GM21786 (cell line): ENCODE measurements at regions not wholly inside any gene's neighbourhood (a gene's known extent, or its start where the extent isn't known, plus 50 kb on each side); places are given as distances from the start of the nearest gene placed in this dataset.
"Not testable (repeated sequence)": the region's sequence is repeated elsewhere in the genome, so short reads cannot be mapped to it uniquely, and the experiment has no call there.

Experiments
- ATAC-seq: cut with Tn5 transposase; IDR thresholded peaks from one replicate; pipeline ENCODE4 v1.9.1; 2021; ENCODE audit not compliant: unreplicated experiment

- peak; percentile 98 for ATAC-seq
These were observed 232.3 kb downstream of the TLR4 start for GRCh38 chr9:117936185-117937130.

DNA sequence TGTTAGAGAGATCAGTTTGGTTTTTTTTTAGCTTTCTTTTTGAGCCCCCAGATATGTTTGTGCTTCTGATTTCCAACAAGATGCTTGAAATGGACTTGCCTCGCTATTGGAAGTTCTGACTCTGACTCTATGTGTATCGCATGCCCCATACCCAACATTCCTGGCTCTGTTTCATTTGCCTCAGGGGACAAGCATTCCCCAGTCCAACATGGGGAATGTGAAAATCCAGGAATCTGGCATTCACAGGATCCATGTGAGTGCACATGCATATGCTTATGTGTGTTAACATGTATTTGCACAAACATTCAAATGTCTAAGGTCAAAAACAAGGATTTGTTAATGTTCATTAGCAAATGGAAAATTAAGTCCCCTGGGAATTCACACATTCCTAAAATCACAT is 233.9 kb downstream of the TLR4 start:
- ATAC-seq: no peak

DNA sequence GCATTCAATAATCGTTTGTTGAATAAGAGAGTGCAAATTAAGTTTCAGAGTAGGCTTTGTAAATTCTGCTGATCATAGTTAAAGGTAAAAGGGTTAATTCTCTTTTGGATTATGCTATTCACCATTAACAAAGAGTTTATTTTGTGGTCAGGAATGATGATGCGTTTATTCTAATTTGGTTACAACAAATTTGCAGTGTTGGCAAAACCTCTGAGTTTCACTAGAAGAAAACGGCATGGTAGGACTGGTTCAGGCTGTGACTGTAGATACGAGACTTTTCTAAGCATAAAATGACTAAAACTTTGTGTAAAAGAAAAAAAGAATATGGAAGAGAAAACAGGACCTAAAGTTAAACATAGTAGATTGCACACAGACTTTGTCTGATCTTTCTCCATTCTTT is 234.7 kb downstream of the TLR4 start:
- no peak for ATAC-seq

- not testable (repeated sequence) for ATAC-seq
These were observed 240.5 kb downstream of the TLR4 start for GRCh38 chr9:117944750-117945149.

- ATAC-seq: no peak
These were observed 241.1 kb downstream of the TLR4 start for GRCh38 chr9:117945286-117945685.

DNA sequence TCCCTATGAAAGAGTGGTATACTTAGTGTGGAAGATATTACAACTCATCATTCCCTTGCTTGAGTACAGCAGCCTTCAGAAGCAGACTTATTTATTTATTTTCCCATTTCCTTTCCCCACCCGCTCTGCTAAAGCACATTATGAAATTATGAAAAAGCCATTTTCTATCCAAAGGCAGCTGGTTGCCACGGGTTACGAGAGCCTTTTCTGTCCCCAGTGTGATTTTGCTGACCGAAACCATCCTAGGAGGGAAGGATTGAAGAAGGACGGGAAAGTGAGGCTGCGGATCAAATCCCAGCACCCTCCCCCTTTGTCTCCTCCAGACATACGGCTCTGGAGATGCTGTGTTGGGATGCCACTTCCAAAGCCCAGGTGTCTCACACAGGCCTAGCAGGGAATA is 246.9 kb downstream of the TLR4 start:
- ATAC-seq: no peak

GRCh38 chr9:117952581-117952980 is 248.4 kb downstream of the TLR4 start:
- no peak for ATAC-seq

GRCh38 chr9:117957267-117957666 is 253.1 kb downstream of the TLR4 start:
- no peak for ATAC-seq

- ATAC-seq: no peak
These were observed 254.5 kb downstream of the TLR4 start for GRCh38 chr9:117958726-117959125.

- ATAC-seq: no peak
These were observed 259.4 kb downstream of the TLR4 start for GRCh38 chr9:117963493-117964090.

DNA sequence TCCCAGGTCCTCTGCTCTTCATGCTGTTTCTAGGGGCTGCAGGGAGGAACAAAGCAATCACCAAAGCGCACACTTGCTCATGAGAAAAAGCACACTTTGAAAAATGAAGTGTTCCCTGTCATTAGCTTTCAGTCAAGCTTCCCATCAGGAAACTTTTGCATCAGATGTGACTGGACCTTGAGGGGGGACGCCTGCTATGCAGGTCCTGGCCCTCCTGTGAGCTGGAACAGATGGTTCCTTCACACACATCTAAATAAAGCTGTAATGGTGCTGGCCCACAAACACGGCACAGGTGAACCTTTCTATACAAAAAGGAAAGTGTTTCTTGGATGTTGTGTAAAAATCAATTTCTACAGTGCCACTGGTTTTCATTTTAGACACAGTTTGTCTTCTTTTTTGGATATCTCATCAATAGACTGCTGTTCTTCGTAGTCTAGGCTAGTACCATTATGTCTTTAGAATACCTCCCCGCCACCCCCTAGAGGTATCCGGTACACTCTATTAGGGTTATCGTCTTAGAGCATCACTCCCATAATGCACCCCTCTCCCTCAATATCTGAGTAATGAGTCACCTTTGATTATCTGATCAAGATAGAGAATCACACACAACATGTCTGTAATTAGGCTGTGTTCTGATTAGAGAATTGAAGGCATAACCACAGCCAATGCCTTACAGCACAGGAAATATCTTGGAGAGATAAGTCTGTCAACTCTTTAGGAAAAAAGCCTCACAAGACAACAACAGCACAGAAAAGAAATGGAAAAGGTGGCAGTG is 266.3 kb downstream of the TLR4 start:
- ATAC-seq: no peak

DNA sequence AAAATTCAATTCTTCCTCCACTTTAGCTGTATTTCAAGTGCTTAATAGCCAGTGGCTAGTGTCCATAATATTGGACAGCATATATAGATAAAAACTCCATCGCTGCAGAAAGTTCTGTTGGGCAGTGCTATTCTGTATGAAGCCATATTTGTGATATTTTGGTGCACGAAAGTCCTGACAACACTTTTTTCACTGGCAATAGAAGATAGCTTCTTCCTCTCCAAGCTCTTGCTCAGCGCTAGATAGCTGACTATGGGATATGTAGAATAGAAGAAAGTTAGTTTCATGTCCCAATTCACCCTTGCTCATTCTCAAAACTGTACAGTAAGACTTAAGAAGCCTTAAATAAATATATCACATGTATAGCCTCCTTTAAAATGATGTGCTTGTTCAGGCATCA is 269.9 kb downstream of the TLR4 start:
- no peak for ATAC-seq

- no peak for ATAC-seq
These were observed 275.7 kb downstream of the TLR4 start for GRCh38 chr9:117979914-117980313.

DNA sequence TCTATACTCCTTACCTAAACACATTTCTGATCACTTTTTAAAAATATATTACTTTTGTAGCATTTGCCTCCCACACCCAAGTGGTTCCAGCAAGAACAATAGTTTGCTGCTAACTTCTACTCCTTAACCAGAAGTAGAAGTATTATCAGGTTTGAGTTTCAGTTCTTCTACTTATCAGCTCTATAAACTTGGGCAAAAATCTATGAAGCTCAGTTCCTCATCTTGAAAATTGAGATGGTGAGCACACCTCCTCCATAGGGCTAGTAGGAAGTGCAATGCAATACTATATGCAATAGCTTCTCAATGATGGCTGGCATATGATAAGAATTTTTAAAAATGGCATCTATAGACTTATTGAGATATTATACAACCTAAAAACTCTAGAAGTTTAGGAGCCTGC is 283.7 kb downstream of the TLR4 start:
- no peak for ATAC-seq

DNA sequence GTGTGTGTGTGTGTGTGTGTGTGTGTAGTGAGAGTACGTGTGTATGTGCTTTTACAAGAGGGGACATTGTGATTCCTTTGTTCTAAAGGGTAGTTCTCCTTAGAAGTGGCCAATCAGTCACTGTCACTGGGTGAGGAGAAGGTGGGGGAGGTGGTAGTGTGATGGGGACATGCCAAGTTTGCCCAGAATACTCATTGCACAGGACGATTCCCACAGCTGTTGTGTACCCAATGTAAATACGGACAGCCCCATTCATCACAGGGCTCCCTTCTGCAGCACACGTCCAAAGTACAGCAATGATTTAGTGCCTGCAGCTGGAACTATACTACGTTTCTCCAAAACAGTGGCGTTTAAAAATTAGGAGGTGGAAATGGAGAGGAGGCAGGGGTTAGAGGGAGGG is 287.8 kb downstream of the TLR4 start:
- ATAC-seq: no peak

DNA sequence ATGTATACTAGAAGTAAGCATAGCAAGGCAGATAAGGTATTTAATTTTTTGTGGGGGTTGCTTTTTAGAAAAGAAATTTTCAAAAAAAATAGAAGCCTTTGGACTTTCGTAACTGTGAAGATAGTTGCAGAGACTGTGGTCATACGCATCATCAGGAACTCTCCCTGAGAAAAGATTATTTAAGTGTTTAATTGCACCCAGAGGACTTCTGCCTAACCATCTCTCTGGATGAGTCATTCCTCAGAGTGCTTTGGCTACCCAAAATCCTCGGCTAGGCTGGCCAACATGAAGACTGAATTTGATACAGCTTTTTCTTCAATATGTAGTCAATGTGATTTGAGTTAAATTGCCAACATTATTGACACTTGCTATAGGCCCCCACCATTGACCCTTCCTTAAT is 296.4 kb downstream of the TLR4 start:
- ATAC-seq: no peak

DNA sequence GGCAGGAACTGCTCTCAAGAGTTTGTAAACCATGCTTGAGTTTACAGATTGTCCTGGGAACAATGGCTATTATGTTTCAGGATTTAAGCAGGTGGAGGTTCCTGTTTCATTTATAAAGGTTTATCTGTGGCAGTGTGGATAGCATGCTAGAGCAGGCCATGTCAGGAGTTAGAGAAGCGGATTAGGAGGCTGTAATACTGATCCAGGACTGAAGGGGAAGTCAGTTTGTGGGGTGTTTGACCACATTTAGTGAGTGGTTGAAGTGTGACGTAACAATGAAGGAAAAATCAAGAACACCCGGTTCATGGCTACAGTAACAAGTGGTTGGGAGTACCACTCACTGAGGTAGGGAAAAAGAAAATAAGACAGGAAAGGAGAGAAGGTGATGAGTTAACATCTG is 299.0 kb downstream of the TLR4 start:
- ATAC-seq: no peak

DNA sequence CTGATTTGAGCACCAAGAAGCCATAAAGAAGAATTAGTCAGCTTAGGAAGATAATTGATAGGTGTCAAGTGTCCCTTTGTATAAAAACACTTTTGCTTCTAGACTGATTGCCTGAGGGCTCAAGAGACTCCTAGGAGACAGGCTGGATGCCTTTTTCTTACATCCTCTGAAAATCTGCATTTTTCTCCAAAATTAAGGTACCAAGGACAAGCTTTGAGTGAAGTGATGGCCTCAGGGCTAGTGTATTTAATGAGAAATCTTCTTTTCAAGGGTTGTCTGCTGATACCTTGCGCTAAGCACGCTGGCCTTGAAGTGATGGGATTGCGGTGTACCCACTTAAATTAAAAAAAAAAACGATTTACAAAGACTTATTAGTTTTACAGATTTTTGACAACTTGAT is 304.0 kb downstream of the TLR4 start:
- ATAC-seq: no peak

DNA sequence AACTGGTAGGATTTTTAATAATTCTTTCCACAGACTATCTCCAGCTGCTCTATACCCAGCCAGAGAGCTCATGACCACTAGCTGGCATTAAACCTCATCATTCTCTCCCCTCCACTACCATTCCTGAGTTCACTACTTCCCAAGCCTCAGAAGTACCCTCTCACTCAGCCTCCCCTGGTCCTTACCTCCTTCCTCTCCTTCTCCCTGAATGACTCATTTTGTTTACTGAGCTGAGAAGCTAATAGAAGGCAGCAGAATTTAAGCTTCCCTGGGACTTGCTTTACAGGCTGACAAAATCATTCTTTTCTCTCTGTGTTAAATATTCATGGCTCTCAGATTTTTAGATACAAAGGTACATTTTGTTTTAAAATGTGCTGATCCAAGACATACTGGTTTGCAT is 305.4 kb downstream of the TLR4 start:
- ATAC-seq: no peak

- no peak for ATAC-seq
These were observed 313.5 kb downstream of the TLR4 start for GRCh38 chr9:118017607-118018122.

DNA sequence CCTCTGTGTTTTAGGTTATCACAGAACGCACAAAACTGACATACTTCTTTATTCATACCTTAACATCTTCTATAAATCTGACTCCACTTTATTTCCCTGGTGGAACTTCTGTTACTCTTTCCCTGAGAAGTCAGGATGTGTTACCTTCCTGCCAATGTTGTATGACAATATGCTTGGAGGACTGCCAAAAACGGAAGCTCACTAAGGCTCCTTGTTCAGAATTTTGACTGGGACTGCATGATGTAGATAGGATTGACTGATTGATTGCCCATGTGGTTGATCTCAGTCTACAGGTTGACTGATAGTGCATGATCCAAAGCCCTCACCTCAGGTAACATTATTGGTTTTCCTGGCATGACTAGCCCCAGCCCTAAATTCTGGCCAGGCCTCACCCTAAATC is 319.4 kb downstream of the TLR4 start:
- ATAC-seq: no peak

DNA sequence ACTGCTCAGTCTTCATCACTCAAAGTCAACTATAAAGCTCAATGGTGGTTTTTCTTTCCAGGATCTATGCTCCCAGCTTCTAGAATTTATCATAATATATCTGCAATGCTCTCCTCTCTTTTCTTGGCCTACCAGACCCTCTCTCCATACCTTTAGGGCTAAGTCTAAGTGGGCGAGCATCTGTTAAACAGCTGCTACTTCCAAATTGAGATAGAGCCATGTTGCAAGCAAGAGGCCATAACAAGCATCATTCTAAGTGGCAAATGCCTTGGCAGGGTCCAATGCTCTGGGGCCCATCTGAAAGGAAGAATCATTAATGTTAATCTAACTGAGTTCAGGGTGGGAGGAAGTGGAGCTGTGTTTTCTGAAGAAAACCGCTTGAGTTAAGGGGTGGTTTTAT is 324.0 kb downstream of the TLR4 start:
- no peak for ATAC-seq
